ENCODE measurements at regions not wholly inside any gene's neighbourhood (a gene's known extent, or its start where the extent isn't known, plus 50 kb on each side); places are given as distances from the start of the nearest gene placed in this dataset.
A peak's percentile ranks its signal among the peaks of the same experiment; 100 is the strongest.
"Not testable (repeated sequence)": the region's sequence is repeated elsewhere in the genome, so short reads cannot be mapped to it uniquely, and the experiment has no call there.

DNA sequence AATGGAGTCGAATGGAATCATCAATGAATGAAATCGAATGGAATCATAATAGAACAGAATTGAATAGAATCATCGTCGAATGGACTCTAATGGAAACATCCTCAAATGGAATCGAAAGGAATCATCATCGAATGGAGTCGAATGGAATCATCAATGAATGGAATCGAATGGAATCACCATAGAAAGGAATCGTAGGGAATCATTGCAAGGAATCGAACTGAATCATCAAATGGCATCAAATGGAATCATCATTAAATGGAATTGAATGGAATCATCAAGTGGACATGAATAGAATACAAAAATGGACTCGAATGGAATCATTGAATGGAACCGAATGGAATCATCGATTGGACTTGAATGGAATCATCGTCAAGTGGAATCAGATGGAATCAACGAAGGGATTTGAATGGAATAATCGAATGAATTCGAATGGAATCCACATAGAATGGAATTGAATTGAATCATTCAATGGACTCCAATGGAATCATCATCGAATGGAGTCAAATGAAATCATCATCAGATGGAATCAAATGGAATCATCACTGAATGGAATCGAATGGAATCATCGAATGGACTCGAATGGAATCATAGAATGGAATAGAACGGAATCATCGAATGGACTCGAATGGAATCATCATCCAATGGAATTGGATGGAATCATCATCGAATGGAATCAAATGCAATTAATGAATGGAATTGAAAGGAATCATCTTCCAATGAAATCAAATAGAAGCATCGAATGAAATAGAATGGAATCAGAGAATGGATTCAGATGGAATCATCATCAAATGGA is 228.1 kb downstream of the SHCBP1 start:
- not testable (repeated sequence) for H3K4me1 Mint-ChIP-seq (ENCODE audit: low read depth)

DNA sequence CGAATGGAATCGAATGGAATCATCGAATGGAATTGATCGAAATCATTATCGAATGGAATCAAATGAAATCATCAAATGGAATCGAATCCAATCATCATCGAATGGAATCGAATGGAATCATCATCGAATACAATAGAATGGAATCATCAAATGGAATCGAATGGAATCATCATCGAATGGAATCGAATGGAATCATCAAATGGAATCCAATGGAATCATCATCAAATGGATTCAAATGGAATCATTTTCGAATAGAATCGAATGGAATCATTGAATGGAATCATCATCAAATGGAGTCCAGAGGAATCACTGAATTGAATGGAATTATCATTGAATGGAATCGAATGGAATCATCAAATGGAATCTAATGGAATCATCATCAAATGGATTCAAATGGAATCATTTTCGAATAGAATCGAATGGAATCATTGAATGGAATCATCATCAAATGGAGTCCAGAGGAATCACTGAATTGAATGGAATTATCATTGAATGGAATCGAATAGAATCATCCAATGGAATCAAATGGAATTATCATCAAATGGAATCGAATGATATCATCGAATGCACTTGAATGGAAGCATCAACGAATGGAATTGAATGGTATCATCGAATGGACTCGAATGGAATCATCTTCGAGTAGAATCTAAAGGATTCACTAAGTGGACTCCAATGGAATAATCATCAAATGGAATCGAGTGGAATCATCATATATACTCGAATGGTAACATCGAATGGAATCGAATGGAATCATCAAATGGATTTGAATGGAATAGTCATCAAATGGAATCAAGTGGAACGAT is 230.3 kb downstream of the SHCBP1 start:
- Mint-ChIP-seq H3K27ac (peak overlapping the region; percentile 35), H3K36me3 (ENCODE audit: insufficient read depth) (peaks cover 19% of the 10 kb centered on the region), H3K9me3 (ENCODE audit: low read depth) (peaks cover 22% of the 10 kb centered on the region)
- peak; percentile 78 for DNase-seq (ENCODE audit: low spot score, unreplicated experiment)
- not testable (repeated sequence) for H3K4me1 Mint-ChIP-seq (ENCODE audit: low read depth); H3K27me3 Mint-ChIP-seq; H3K4me3 Mint-ChIP-seq (ENCODE audit: low read depth)

More for the DNA sequence above, 228.1 kb downstream of the SHCBP1 start:
- DNase-seq (ENCODE audit: low spot score, unreplicated experiment), result peak; percentile 51
- Mint-ChIP-seq H3K27ac (peak overlapping the region; percentile 4), H3K36me3 (ENCODE audit: insufficient read depth) (peaks cover 16% of the 10 kb centered on the region), H3K9me3 (ENCODE audit: low read depth) (peaks cover 17% of the 10 kb centered on the region)
- H3K4me3 Mint-ChIP-seq (ENCODE audit: low read depth); H3K27me3 Mint-ChIP-seq: not testable (repeated sequence)

DNA sequence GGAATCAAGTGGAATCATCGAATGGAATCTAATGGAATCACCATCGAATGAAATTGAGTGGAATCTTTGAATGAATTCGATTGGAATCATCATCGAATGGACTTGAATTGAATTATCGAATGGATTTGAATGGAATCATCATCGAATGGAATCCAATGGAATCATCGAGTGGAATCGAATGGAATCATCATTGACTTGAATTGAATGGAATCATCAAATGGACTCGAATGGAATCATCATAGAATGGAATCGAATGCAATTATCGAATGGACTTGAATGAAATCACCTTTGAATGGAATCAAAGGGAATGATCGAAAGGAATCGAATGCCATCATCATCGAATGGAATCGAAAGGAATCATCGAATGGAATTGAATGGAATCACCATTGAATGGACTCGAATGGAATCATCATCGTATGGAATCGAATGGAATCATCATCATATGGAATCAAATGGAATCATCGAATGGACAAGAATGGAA is 231.6 kb downstream of the SHCBP1 start:
- peaks cover 14% of the 10 kb centered on the region for H3K36me3 Mint-ChIP-seq (ENCODE audit: insufficient read depth)
- H3K9me3 Mint-ChIP-seq (ENCODE audit: low read depth), result peaks cover 16% of the 10 kb centered on the region
- H3K27me3 Mint-ChIP-seq; H3K27ac Mint-ChIP-seq; H3K4me1 Mint-ChIP-seq (ENCODE audit: low read depth); H3K4me3 Mint-ChIP-seq (ENCODE audit: low read depth): not testable (repeated sequence)
- DNase-seq (ENCODE audit: low spot score, unreplicated experiment), result peak; percentile 100

DNA sequence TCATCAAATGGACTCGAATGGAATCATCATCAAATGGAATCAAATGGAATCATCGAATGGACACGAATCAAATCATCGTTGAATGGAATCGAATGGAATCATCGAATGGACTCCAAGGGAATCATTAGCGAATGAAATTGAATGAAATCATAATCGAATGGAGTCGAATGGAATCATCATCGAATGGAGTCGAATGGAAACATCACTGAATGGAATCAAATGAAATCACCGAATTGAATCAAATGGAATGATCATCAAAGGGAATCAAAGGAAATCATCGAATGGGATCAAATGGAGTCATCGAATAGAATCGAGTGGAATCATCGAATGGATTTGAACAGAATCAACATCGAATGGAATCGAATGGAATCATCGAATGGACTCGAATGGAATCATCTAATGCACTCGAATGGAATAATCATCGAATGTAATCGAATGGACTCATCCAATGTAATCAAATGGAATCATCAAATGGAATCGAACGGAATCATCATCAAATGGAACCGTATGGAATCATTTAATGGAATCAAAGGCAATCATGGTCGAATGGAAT is 232.2 kb downstream of the SHCBP1 start:
- Mint-ChIP-seq H3K9me3 (ENCODE audit: low read depth) (peaks cover 16% of the 10 kb centered on the region), H3K36me3 (ENCODE audit: insufficient read depth) (peaks cover 13% of the 10 kb centered on the region)
- H3K4me1 Mint-ChIP-seq (ENCODE audit: low read depth); DNase-seq (ENCODE audit: low spot score, unreplicated experiment); H3K27me3 Mint-ChIP-seq; H3K4me3 Mint-ChIP-seq (ENCODE audit: low read depth); H3K27ac Mint-ChIP-seq: not testable (repeated sequence)

DNA sequence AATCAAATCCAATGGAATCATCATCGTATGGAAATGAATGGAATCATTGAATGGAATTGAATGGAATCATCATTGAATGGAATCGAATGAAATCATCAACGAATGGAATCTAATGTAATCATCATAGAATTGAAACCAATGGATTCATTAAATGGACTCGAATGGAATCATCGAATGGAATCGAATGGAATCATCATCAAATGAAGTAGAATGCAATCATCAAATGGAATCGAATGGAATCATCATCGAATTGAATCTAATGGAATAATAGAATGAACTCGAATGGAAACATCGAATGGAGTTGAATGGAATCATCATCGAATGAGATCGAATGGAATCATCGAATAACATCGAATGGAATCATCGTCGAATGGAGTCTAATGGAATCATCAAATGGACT is 232.8 kb downstream of the SHCBP1 start:
- not testable (repeated sequence) for DNase-seq (ENCODE audit: low spot score, unreplicated experiment); H3K4me1 Mint-ChIP-seq (ENCODE audit: low read depth); H3K27ac Mint-ChIP-seq; H3K4me3 Mint-ChIP-seq (ENCODE audit: low read depth); H3K27me3 Mint-ChIP-seq
- Mint-ChIP-seq H3K36me3 (ENCODE audit: insufficient read depth) (peaks cover 12% of the 10 kb centered on the region), H3K9me3 (ENCODE audit: low read depth) (peaks cover 17% of the 10 kb centered on the region)

DNA sequence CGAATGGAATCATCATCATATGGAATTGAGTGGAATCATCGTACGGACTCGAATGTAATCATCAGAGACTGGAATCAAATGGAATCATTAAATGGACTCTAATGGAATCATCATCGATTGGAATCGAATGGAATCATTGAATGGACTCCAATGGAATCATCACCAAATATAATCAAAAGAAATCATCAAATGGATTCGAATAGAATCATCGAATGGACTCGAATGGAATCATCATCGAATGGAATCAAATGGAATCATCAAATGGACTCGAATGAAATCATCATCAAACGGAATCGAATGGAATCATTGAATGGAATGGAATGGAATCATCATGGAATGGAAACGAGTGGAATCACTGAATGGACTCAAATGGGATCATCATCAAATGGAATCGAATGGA is 233.5 kb downstream of the SHCBP1 start:
- Mint-ChIP-seq H3K27ac (peak overlapping the region; percentile 22), H3K36me3 (ENCODE audit: insufficient read depth) (peaks cover 14% of the 10 kb centered on the region), H3K9me3 (ENCODE audit: low read depth) (peaks cover 19% of the 10 kb centered on the region)
- not testable (repeated sequence) for H3K4me3 Mint-ChIP-seq (ENCODE audit: low read depth); H3K4me1 Mint-ChIP-seq (ENCODE audit: low read depth); H3K27me3 Mint-ChIP-seq
- DNase-seq (ENCODE audit: low spot score, unreplicated experiment), result peak; percentile 100

DNA sequence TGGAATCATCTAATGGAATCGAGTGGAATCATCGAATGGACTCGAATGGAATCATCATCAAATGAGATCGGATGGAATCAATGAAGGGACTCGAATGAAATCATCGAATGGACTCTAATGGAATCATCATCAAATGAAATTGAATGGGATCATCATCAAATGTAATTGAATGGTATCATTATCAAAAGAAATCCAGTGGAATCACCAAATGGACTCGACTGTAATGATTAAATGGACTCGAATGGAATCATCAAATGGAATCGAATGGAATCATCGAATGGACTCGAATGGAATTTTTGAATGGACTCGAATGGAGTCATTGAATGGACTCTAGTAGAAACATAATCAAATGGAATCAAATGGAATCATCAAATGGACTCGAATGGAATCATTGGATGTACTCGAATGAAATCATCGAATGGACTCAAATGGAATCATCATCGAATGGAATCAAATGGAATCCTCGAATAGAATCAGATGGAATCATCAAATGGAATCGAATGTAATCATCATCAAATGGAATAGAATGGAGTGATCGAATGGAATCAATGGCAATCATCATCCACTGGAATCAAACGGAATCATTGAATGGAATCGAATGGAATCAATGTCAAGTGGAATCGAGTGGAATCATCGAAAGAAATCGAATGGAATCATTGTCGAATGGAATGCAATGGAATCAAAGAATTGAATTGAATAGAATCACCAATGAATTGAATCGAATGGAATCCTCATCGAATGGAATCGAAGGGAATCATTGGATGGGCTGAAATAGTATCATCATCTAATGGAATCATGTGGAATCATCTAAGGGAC is 234.2 kb downstream of the SHCBP1 start:
- Mint-ChIP-seq H3K9me3 (ENCODE audit: low read depth) (peaks cover 21% of the 10 kb centered on the region), H3K36me3 (ENCODE audit: insufficient read depth) (peaks cover 15% of the 10 kb centered on the region)
- H3K27ac Mint-ChIP-seq; H3K4me3 Mint-ChIP-seq (ENCODE audit: low read depth); H3K27me3 Mint-ChIP-seq; H3K4me1 Mint-ChIP-seq (ENCODE audit: low read depth): not testable (repeated sequence)
- peak; percentile 87 for DNase-seq (ENCODE audit: low spot score, unreplicated experiment)

DNA sequence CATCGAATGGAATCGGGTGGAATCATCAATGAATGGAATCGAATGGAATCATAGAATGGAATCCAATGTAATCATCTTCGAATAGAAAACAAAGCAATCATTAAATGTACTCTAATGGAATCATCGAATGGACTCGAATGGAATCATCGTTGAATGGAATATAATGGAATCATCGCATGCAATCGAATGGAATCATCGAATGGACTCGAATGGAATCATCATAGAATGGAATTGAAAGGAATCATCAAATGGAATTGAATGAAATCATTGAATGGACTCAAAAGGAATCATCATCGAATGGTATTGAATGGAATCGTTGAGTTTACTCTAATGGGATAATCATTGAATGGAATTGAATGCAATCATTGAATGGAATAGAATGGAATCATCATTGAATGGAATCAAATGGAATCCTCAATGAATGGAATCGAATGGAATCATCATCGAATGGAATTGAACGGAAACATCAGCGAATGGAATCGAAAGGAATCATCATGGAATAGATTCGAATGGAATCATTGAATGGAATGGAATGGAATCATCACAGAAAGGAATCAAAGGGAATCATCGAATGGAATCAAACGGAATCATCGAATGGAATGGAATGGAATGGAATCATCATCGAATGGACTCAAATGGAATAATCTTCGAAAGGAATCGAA is 234.9 kb downstream of the SHCBP1 start:
- not testable (repeated sequence) for H3K27me3 Mint-ChIP-seq; H3K27ac Mint-ChIP-seq; H3K4me3 Mint-ChIP-seq (ENCODE audit: low read depth); H3K4me1 Mint-ChIP-seq (ENCODE audit: low read depth)
- peak; percentile 14 for DNase-seq (ENCODE audit: low spot score, unreplicated experiment)
- peaks cover 16% of the 10 kb centered on the region for H3K36me3 Mint-ChIP-seq (ENCODE audit: insufficient read depth)
- H3K9me3 Mint-ChIP-seq (ENCODE audit: low read depth), result peaks cover 24% of the 10 kb centered on the region

DNA sequence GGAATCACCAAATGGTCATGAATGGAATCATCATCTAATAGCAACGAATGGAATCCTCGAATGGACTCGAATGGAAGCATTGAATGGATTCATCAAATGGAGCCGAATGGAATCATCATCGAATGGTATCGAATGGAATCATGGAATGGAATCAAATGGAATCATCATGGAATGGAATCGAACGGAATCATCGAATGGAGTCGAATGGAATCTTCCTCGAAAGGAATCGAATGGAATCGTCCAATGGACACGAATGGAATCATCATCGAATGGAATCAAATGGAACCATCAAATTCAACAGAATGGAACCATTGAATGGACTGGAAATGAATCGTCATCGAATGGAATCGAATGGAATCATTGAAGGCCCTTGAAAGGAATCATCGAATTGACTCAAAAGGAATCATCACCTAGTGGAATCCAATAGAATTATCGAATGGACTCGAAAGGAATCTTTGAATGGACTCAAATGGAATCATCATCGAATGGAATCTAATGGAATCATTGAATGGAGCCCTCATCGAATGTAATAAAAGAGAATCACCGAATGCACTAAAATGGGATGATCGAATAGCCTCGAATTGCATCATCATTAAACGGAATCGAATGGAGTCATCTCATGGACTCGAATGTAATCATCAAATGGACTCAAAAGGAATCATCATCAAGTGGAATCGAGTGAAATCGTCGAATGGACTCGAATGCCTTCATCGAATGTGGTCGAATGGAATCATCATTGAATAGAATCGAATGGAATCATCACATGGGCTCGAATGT is 236.7 kb downstream of the SHCBP1 start:
- DNase-seq (ENCODE audit: low spot score, unreplicated experiment), result peak; percentile 73
- Mint-ChIP-seq H3K36me3 (ENCODE audit: insufficient read depth) (peaks cover 14% of the 10 kb centered on the region), H3K9me3 (ENCODE audit: low read depth) (peaks cover 22% of the 10 kb centered on the region)
- H3K4me1 Mint-ChIP-seq (ENCODE audit: low read depth); H3K27me3 Mint-ChIP-seq; H3K4me3 Mint-ChIP-seq (ENCODE audit: low read depth); H3K27ac Mint-ChIP-seq: not testable (repeated sequence)

DNA sequence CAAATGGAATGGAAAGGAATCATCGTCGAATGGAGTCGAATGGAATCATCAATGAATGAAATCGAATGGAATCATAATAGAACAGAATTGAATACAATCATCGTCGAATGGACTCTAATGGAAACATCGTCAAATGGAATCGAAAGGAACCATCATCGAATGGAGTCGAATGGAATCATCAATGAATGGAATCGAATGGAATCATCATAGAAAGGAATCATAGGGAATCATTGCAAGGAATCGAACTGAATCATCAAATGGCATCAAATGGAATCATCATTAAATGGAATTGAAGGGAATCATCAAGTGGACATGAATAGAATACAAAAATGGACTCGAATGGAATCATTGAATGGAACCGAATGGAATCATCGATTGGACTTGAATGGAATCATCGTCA is 237.6 kb downstream of the SHCBP1 start:
- H3K4me1 Mint-ChIP-seq (ENCODE audit: low read depth); H3K27ac Mint-ChIP-seq; DNase-seq (ENCODE audit: low spot score, unreplicated experiment); H3K4me3 Mint-ChIP-seq (ENCODE audit: low read depth); H3K27me3 Mint-ChIP-seq: not testable (repeated sequence)
- Mint-ChIP-seq H3K9me3 (ENCODE audit: low read depth) (peaks cover 22% of the 10 kb centered on the region), H3K36me3 (ENCODE audit: insufficient read depth) (peaks cover 14% of the 10 kb centered on the region)

DNA sequence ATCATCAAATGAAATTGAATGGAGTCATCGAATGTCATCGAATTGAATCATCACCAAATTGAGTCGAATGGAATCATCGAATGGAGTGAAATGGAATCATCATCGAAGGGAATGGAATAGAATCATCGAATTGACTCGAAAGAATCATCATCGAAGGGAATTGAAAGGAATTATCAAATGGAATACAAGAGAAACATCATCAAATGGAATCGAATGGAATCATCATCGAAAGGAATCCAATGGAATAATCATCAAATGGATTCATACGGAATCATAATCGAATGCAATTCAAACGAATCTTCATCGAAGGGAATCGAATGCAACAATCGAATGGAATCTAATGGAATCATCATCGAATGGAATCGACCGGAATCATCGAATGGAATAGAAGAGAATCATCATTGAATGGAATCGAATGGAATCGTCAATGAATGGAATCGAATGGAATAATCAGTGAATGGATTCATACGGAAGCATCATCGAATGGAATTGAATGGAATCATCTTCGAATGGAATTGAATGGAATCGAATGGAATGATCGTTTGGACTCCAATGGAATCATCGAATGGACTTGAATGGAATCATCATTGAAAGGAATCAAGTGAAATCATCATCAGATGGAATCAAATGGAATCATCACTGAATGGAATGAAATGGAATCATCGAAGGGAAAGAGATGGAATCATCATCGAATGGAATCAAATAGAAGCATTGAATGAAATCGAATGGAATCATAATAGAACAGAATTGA is 238.2 kb downstream of the SHCBP1 start:
- Mint-ChIP-seq H3K9me3 (ENCODE audit: low read depth) (peaks cover 22% of the 10 kb centered on the region), H3K27ac (peak overlapping the region; percentile 29), H3K36me3 (ENCODE audit: insufficient read depth) (peaks cover 14% of the 10 kb centered on the region)
- H3K4me3 Mint-ChIP-seq (ENCODE audit: low read depth); H3K27me3 Mint-ChIP-seq; H3K4me1 Mint-ChIP-seq (ENCODE audit: low read depth): not testable (repeated sequence)
- DNase-seq (ENCODE audit: low spot score, unreplicated experiment), result peak; percentile 29

Measured in progenitor cell of endocrine pancreas (in vitro differentiated cells).